ENCODE measurements at regions not wholly inside any gene's neighbourhood (a gene's known extent, or its start where the extent isn't known, plus 50 kb on each side); places are given as distances from the start of the nearest gene placed in this dataset.

DNA sequence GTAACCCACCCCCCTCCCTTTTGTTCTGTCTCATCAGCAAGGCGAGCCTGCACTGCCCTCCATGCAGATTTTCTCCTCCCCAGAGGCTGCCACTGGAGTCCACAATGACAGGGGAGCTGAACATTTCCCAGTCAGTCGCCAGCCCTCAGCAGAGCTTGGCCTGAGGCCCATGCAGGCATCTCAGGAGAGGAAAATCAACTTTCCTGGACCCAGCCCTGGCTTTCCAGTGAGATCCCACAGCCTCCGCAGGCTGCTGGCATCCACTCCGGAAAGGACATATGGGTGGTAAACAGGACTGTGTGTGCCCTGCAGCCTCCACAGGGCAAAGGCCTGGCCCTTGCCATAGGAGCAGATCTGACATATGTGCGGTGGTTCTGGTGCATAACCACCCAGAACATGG is 253.8 kb downstream of the TNS1 start:
- H3K4me1 ChIP-seq (ENCODE audit: control insufficient read depth in 5 of 5, insufficient read depth in 5 of 5, low read length in 5 of 5) = peaks cover 0 to 16% (median 0%) of the 10 kb centered on the region in 5 donors
- no peak overlapping the region for H3K27ac ChIP-seq (ENCODE audit: low read depth in 1 of 2, low read length in 1 of 2)
- H3K27me3 ChIP-seq (ENCODE audit: control insufficient read depth in 3 of 3, insufficient read depth in 3 of 3, low read length in 2 of 3) = no peaks in the 10 kb centered on the region
- no peaks in the 10 kb centered on the region for H3K36me3 ChIP-seq (ENCODE audit: control insufficient read depth in 4 of 4, insufficient read depth in 4 of 4, low read length in 4 of 4)
- peaks cover 0 to 2% (median 0%) of the 10 kb centered on the region in 4 donors for H3K9me3 ChIP-seq (ENCODE audit: control insufficient read depth in 4 of 4, insufficient read depth in 3 of 4, low read length in 3 of 4)
- no peak overlapping the region for H3K4me3 ChIP-seq
- ATAC-seq (ENCODE audit: insufficient read depth, low FRiP score) (no peak), DNase-seq (no peak)
- TF ChIP-seq, protein P1, sequence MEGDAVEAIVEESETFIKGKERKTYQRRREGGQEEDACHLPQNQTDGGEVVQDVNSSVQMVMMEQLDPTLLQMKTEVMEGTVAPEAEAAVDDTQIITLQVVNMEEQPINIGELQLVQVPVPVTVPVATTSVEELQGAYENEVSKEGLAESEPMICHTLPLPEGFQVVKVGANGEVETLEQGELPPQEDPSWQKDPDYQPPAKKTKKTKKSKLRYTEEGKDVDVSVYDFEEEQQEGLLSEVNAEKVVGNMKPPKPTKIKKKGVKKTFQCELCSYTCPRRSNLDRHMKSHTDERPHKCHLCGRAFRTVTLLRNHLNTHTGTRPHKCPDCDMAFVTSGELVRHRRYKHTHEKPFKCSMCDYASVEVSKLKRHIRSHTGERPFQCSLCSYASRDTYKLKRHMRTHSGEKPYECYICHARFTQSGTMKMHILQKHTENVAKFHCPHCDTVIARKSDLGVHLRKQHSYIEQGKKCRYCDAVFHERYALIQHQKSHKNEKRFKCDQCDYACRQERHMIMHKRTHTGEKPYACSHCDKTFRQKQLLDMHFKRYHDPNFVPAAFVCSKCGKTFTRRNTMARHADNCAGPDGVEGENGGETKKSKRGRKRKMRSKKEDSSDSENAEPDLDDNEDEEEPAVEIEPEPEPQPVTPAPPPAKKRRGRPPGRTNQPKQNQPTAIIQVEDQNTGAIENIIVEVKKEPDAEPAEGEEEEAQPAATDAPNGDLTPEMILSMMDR (IDR thresholded peaks at IDR 0.05; ENCODE audit: control extremely low read depth, extremely low read depth) = no peak
- WGBS, 2 donors = 67 to 85% methylated on average over 5 of the region's 5 CpGs
- H3K9ac ChIP-seq (ENCODE audit: insufficient read depth in 1 of 2, low read length in 2 of 2) = no peak overlapping the region

DNA sequence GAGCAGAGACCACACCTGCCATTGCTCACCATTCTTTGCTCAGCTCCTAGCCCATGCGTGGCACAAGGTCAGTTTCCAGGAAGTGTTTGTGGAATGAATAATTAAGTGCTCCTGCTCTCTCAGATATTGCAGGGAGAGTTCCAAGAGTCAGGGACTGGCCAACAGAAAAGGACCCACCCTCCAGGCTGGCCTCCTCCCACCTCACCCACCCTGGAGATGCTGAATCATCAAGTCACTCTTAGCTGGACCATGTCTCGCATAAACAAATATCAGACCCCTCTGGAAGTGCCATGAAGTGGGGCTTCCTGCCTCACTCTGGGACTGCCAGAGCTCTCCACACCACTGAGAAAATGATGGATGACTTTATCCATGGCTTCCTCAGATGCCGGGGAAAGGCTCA is 256.0 kb downstream of the TNS1 start:
- TF ChIP-seq, protein P1 (IDR thresholded peaks at IDR 0.05; ENCODE audit: control extremely low read depth, extremely low read depth) = no peak
- Histone ChIP-seq H3K9ac (ENCODE audit: insufficient read depth in 1 of 2, low read length in 2 of 2) (no peak overlapping the region), H3K27ac (ENCODE audit: low read depth in 1 of 2, low read length in 1 of 2) (no peak overlapping the region), H3K4me1 (ENCODE audit: control insufficient read depth in 5 of 5, insufficient read depth in 5 of 5, low read length in 5 of 5) (peaks cover 0 to 24% (median 0%) of the 10 kb centered on the region in 5 donors), H3K9me3 (ENCODE audit: control insufficient read depth in 4 of 4, insufficient read depth in 3 of 4, low read length in 3 of 4) (peaks cover 0 to 2% (median 0%) of the 10 kb centered on the region in 4 donors), H3K27me3 (ENCODE audit: control insufficient read depth in 3 of 3, insufficient read depth in 3 of 3, low read length in 2 of 3) (no peaks in the 10 kb centered on the region), H3K36me3 (ENCODE audit: control insufficient read depth in 4 of 4, insufficient read depth in 4 of 4, low read length in 4 of 4) (no peaks in the 10 kb centered on the region), H3K4me3 (no peak overlapping the region)
- WGBS, 2 donors = 72 to 86% methylated on average over 3 of the region's 3 CpGs
- ATAC-seq (ENCODE audit: insufficient read depth, low FRiP score) = no peak
- DNase-seq = peak in 2 of 3 donors; percentile 6 to 43

DNA sequence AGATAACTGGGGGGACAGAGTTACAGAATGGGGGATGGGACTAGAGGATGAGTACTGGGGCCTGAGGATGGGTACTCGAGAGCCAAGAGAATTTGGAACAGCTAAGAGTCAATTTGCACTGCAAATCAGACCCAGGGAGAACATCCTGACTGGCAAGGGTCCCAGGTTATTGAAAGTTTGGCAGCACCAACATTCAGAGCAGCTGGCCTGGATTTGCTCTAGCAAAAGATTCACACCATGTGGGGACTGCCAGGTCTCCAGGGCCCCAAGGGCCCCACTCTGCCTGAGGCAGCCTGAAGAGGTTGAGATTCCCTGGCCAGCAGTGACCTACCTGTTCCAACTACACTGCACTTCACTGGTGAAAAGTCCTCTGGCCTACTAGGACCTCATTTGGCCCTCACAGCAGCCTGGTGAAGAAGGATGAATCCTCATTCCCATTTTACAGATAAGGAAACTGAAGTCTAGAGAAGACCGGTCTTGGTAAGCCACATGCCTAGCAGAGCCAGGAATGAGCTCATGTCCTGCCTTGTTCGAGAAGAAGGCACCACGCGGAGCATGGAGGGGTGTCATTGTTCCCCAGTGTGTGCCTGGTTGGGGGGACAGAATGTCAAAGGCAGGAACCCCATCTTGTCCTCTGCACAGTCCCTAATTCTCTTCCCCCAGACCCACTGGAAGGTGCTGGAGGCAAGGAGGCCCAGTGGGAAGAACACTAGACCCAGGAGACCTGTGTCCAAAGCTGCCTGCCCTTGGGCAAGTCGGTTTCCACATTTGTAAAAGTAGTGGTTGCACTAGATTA is 258.6 kb downstream of the TNS1 start:
- WGBS, 2 donors = 88 to 94% methylated on average over 6 of the region's 6 CpGs
- Histone ChIP-seq H3K36me3 (ENCODE audit: control insufficient read depth in 4 of 4, insufficient read depth in 4 of 4, low read length in 4 of 4) (no peaks in the 10 kb centered on the region), H3K4me1 (ENCODE audit: control insufficient read depth in 5 of 5, insufficient read depth in 5 of 5, low read length in 5 of 5) (peaks cover 0 to 24% (median 0%) of the 10 kb centered on the region in 5 donors), H3K4me3 (no peak overlapping the region), H3K27ac (ENCODE audit: low read depth in 1 of 2, low read length in 1 of 2) (no peak overlapping the region), H3K9me3 (ENCODE audit: control insufficient read depth in 4 of 4, insufficient read depth in 3 of 4, low read length in 3 of 4) (peaks cover 0 to 2% (median 0%) of the 10 kb centered on the region in 4 donors), H3K27me3 (ENCODE audit: control insufficient read depth in 3 of 3, insufficient read depth in 3 of 3, low read length in 2 of 3) (no peaks in the 10 kb centered on the region), H3K9ac (ENCODE audit: insufficient read depth in 1 of 2, low read length in 2 of 2) (no peak overlapping the region)
- peak; percentile 55 to 81 (median 71) for DNase-seq
- ATAC-seq (ENCODE audit: insufficient read depth, low FRiP score) = no peak
- TF ChIP-seq, protein P1 (IDR thresholded peaks at IDR 0.05; ENCODE audit: control extremely low read depth, extremely low read depth) = no peak
